ENCODE measurements at regions not wholly inside any gene's neighbourhood (a gene's known extent, or its start where the extent isn't known, plus 50 kb on each side); places are given as distances from the start of the nearest gene placed in this dataset.

- Histone ChIP-seq H3K9me3 (ENCODE audit: low read length) (no peaks in the 10 kb centered on the region), H3K4me3 (ENCODE audit: low read depth in 1 of 2, low read length in 2 of 2) (no peak overlapping the region), H3K4me1 (ENCODE audit: insufficient read depth, low read length) (peaks cover 4% of the 10 kb centered on the region), H3K9ac (ENCODE audit: low read length) (no peak overlapping the region), H3K27me3 (ENCODE audit: control insufficient read depth in 1 of 2, insufficient read depth in 2 of 2, low read length in 2 of 2) (no peaks in the 10 kb centered on the region), H3K27ac (ENCODE audit: low read depth, low read length) (no peak overlapping the region), H3K36me3 (ENCODE audit: insufficient read depth, low read length) (no peaks in the 10 kb centered on the region)
Observed at GRCh38 chr6:12580290-12580689, 136.3 kb upstream of the PHACTR1 start.

GRCh38 chr6:12582421-12583110 is 134.0 kb upstream of the PHACTR1 start:
- Histone ChIP-seq H3K9me3 (ENCODE audit: low read length) (no peaks in the 10 kb centered on the region), H3K27ac (ENCODE audit: low read depth, low read length) (no peak overlapping the region), H3K4me1 (ENCODE audit: insufficient read depth, low read length) (peaks cover 5% of the 10 kb centered on the region), H3K9ac (ENCODE audit: low read length) (no peak overlapping the region), H3K36me3 (ENCODE audit: insufficient read depth, low read length) (no peaks in the 10 kb centered on the region), H3K4me3 (ENCODE audit: low read depth in 1 of 2, low read length in 2 of 2) (no peak overlapping the region), H3K27me3 (ENCODE audit: control insufficient read depth in 1 of 2, insufficient read depth in 2 of 2, low read length in 2 of 2) (no peaks in the 10 kb centered on the region)

- Histone ChIP-seq H3K36me3 (ENCODE audit: insufficient read depth, low read length) (no peaks in the 10 kb centered on the region), H3K9ac (ENCODE audit: low read length) (no peak overlapping the region), H3K27ac (ENCODE audit: low read depth, low read length) (no peak overlapping the region)
Observed at GRCh38 chr6:12584631-12585405, 131.7 kb upstream of the PHACTR1 start.

GRCh38 chr6:12585497-12585958 is 131.0 kb upstream of the PHACTR1 start:
- H3K9me3 ChIP-seq (ENCODE audit: low read length), result no peaks in the 10 kb centered on the region
- peak overlapping the region; percentile 46 for H3K27ac ChIP-seq (ENCODE audit: low read depth, low read length)
- H3K4me1 ChIP-seq (ENCODE audit: insufficient read depth, low read length), result peaks cover 5% of the 10 kb centered on the region
- peak overlapping the region in 1 of 2 donors; percentile 18 for H3K4me3 ChIP-seq (ENCODE audit: low read depth in 1 of 2, low read length in 2 of 2)
- no peaks in the 10 kb centered on the region for H3K36me3 ChIP-seq (ENCODE audit: insufficient read depth, low read length)
- no peak overlapping the region for H3K9ac ChIP-seq (ENCODE audit: low read length)
- H3K27me3 ChIP-seq (ENCODE audit: control insufficient read depth in 1 of 2, insufficient read depth in 2 of 2, low read length in 2 of 2), result no peaks in the 10 kb centered on the region

More at GRCh38 chr6:12584631-12585405, 131.7 kb upstream of the PHACTR1 start:
- H3K9me3 ChIP-seq (ENCODE audit: low read length), result no peaks in the 10 kb centered on the region
- no peaks in the 10 kb centered on the region for H3K27me3 ChIP-seq (ENCODE audit: control insufficient read depth in 1 of 2, insufficient read depth in 2 of 2, low read length in 2 of 2)
- peaks cover 5% of the 10 kb centered on the region for H3K4me1 ChIP-seq (ENCODE audit: insufficient read depth, low read length)
- peak overlapping the region in 1 of 2 donors; percentile 18 for H3K4me3 ChIP-seq (ENCODE audit: low read depth in 1 of 2, low read length in 2 of 2)

DNA sequence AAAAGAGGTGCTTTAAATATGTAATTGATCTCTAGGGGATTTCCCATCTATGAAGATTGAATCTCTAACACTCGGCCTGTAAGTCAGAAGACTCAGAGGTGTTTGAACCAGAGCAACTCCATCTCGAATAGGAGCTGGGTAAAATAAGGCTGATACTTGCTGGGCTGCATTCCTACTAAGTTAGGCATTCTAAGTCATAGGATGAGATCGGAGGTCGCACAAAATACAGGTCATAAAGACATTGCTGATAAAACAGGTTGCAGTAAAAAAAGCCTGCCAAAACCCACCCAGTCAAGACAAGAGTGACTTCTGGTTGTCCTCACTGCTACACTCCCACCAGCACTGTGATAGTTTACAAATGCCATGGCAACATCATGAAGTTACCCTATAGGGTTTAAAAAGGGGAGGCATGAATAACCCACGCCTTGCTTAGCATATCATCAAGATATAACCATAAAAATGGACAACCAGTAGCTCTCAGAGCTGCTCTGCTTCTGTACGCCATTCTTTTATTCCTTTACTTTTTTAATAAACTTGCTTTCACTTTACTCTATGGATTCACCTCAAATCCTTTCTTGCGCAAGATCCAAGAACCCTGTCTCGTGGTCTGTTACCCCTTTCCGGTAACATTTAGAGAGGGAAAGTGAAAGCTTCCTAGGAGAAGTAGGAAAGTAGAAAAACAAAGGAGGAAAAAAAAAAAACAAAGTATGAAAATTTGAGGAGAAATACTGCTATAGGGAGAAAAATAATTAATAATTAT is 129.7 kb upstream of the PHACTR1 start:
- Histone ChIP-seq H3K4me1 (ENCODE audit: insufficient read depth, low read length) (peaks cover 5% of the 10 kb centered on the region), H3K27me3 (ENCODE audit: control insufficient read depth in 1 of 2, insufficient read depth in 2 of 2, low read length in 2 of 2) (no peaks in the 10 kb centered on the region), H3K27ac (ENCODE audit: low read depth, low read length) (no peak overlapping the region), H3K9me3 (ENCODE audit: low read length) (no peaks in the 10 kb centered on the region), H3K9ac (ENCODE audit: low read length) (no peak overlapping the region), H3K4me3 (ENCODE audit: low read depth in 1 of 2, low read length in 2 of 2) (no peak overlapping the region), H3K36me3 (ENCODE audit: insufficient read depth, low read length) (no peaks in the 10 kb centered on the region)

- Histone ChIP-seq H3K27ac (ENCODE audit: low read depth, low read length) (no peak overlapping the region), H3K4me1 (ENCODE audit: insufficient read depth, low read length) (no peaks in the 10 kb centered on the region), H3K36me3 (ENCODE audit: insufficient read depth, low read length) (no peaks in the 10 kb centered on the region), H3K9ac (ENCODE audit: low read length) (no peak overlapping the region), H3K27me3 (ENCODE audit: control insufficient read depth in 1 of 2, insufficient read depth in 2 of 2, low read length in 2 of 2) (no peaks in the 10 kb centered on the region), H3K9me3 (ENCODE audit: low read length) (no peaks in the 10 kb centered on the region), H3K4me3 (ENCODE audit: low read depth in 1 of 2, low read length in 2 of 2) (no peak overlapping the region)
Observed at GRCh38 chr6:12590901-12591300, 125.7 kb upstream of the PHACTR1 start.

DNA sequence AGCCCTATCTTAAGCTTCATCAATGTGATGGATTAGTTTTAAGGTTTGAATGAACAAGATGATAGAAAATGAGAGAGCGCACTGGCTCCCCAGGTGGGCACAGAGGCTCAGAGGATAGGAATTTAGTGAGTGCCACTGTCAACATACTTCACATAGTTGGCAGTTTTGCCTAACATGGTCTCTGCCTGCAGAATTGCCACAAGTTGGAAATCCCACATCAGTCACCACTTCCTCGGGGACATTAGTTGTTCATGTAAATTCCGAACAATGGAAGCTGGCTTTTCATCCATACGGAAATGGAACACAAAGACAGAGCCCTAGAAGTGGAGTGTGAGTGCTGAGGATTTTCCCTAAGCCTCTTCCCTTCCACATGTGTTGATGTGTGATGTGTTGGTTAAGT is 123.9 kb upstream of the PHACTR1 start:
- H3K27me3 ChIP-seq (ENCODE audit: control insufficient read depth in 1 of 2, insufficient read depth in 2 of 2, low read length in 2 of 2), result no peaks in the 10 kb centered on the region
- no peak overlapping the region for H3K9ac ChIP-seq (ENCODE audit: low read length)
- H3K4me3 ChIP-seq (ENCODE audit: low read depth in 1 of 2, low read length in 2 of 2), result no peak overlapping the region
- H3K36me3 ChIP-seq (ENCODE audit: insufficient read depth, low read length), result no peaks in the 10 kb centered on the region
- no peaks in the 10 kb centered on the region for H3K4me1 ChIP-seq (ENCODE audit: insufficient read depth, low read length)
- H3K9me3 ChIP-seq (ENCODE audit: low read length), result no peaks in the 10 kb centered on the region
- no peak overlapping the region for H3K27ac ChIP-seq (ENCODE audit: low read depth, low read length)

DNA sequence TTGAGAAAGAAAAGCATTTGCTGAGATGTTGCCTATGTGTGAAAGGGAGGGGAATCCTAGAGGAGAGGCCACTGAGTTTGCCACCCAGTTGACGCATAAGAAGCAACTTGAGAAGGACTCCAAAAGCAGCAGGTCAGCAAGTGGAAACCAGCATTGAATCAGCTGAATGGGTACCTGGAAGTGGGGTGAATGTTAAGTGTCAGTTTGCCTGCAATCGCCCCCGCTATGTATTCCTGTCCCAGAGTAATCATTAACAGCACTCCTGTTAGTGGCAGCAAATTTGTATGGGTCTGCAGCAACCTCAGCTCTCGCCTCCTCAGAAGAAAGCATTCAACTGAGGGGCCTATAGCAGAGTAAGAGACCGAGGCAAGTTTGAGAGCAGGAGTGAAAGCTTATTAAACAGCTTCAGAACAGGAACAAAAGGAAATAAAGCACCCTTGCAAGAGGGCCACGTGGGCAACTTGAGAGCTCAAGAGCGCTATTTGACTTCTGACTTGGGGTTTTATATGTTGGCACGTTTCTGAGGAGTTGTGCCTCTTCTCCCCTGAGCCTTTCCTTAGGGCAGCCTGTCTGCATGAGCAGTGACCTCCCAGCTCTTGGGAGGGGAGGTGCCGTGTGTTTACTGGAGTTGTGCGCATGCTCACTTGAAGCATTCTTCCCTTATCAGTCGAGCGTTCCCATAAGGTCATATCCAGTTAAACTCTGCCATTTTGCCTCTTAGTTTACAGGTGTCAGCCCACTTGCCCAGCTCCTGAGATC is 122.6 kb upstream of the PHACTR1 start:
- no peaks in the 10 kb centered on the region for H3K9me3 ChIP-seq (ENCODE audit: low read length)
- no peak overlapping the region for H3K27ac ChIP-seq (ENCODE audit: low read depth, low read length)
- H3K27me3 ChIP-seq (ENCODE audit: control insufficient read depth in 1 of 2, insufficient read depth in 2 of 2, low read length in 2 of 2), result no peaks in the 10 kb centered on the region
- no peak overlapping the region for H3K9ac ChIP-seq (ENCODE audit: low read length)
- no peaks in the 10 kb centered on the region for H3K4me1 ChIP-seq (ENCODE audit: insufficient read depth, low read length)
- H3K4me3 ChIP-seq (ENCODE audit: low read depth in 1 of 2, low read length in 2 of 2), result no peak overlapping the region
- H3K36me3 ChIP-seq (ENCODE audit: insufficient read depth, low read length), result no peaks in the 10 kb centered on the region

GRCh38 chr6:12594530-12594893 is 122.1 kb upstream of the PHACTR1 start:
- Histone ChIP-seq H3K27ac (ENCODE audit: low read depth, low read length) (no peak overlapping the region), H3K27me3 (ENCODE audit: control insufficient read depth in 1 of 2, insufficient read depth in 2 of 2, low read length in 2 of 2) (no peaks in the 10 kb centered on the region), H3K9ac (ENCODE audit: low read length) (no peak overlapping the region), H3K4me1 (ENCODE audit: insufficient read depth, low read length) (no peaks in the 10 kb centered on the region), H3K36me3 (ENCODE audit: insufficient read depth, low read length) (no peaks in the 10 kb centered on the region), H3K9me3 (ENCODE audit: low read length) (no peaks in the 10 kb centered on the region), H3K4me3 (ENCODE audit: low read depth in 1 of 2, low read length in 2 of 2) (no peak overlapping the region)

GRCh38 chr6:12595161-12595811 is 121.3 kb upstream of the PHACTR1 start:
- Histone ChIP-seq H3K9me3 (ENCODE audit: low read length) (no peaks in the 10 kb centered on the region), H3K4me1 (ENCODE audit: insufficient read depth, low read length) (no peaks in the 10 kb centered on the region), H3K36me3 (ENCODE audit: insufficient read depth, low read length) (no peaks in the 10 kb centered on the region), H3K27me3 (ENCODE audit: control insufficient read depth in 1 of 2, insufficient read depth in 2 of 2, low read length in 2 of 2) (no peaks in the 10 kb centered on the region), H3K27ac (ENCODE audit: low read depth, low read length) (no peak overlapping the region), H3K4me3 (ENCODE audit: low read depth in 1 of 2, low read length in 2 of 2) (no peak overlapping the region), H3K9ac (ENCODE audit: low read length) (no peak overlapping the region)
